ENCODE measurements at regions not wholly inside any gene's neighbourhood (a gene's known extent, or its start where the extent isn't known, plus 50 kb on each side); places are given as distances from the start of the nearest gene placed in this dataset.
"Not testable (repeated sequence)": the region's sequence is repeated elsewhere in the genome, so short reads cannot be mapped to it uniquely, and the experiment has no call there.

GRCh38 chr18:47728921-47729320 lies 201.5 kb downstream of the SMAD2 start:
- no peak for DNase-seq (ENCODE audit: low read depth)

GRCh38 chr18:47727409-47727808 lies 203.1 kb downstream of the SMAD2 start:
- DNase-seq (ENCODE audit: low read depth): no peak

- no peak for DNase-seq (ENCODE audit: low read depth)
These were observed 203.9 kb downstream of the SMAD2 start for GRCh38 chr18:47726550-47726949.

- DNase-seq (ENCODE audit: low read depth): no peak
These were observed 204.8 kb downstream of the SMAD2 start for GRCh38 chr18:47725656-47726055.

- no peak for DNase-seq (ENCODE audit: low read depth)
These were observed 206.1 kb downstream of the SMAD2 start for GRCh38 chr18:47724186-47724975.

- no peak for DNase-seq (ENCODE audit: low read depth)
These were observed 208.6 kb downstream of the SMAD2 start for GRCh38 chr18:47721876-47722275.

GRCh38 chr18:47720741-47721140 lies 209.7 kb downstream of the SMAD2 start:
- DNase-seq (ENCODE audit: low read depth): no peak

- no peak for DNase-seq (ENCODE audit: low read depth)
These were observed 211.2 kb downstream of the SMAD2 start for GRCh38 chr18:47719096-47719780.

- no peak for DNase-seq (ENCODE audit: low read depth)
These were observed 211.8 kb downstream of the SMAD2 start for GRCh38 chr18:47718646-47719045.

GRCh38 chr18:47717257-47717656 lies 213.2 kb downstream of the SMAD2 start:
- DNase-seq (ENCODE audit: low read depth): no peak

- DNase-seq (ENCODE audit: low read depth): no peak
These were observed 213.8 kb downstream of the SMAD2 start for GRCh38 chr18:47716632-47717185.

GRCh38 chr18:47710451-47710850 lies 220.0 kb downstream of the SMAD2 start:
- DNase-seq (ENCODE audit: low read depth): no peak

- no peak for DNase-seq (ENCODE audit: low read depth)
These were observed 220.9 kb downstream of the SMAD2 start for GRCh38 chr18:47709556-47709955.

GRCh38 chr18:47708206-47708605 lies 222.3 kb downstream of the SMAD2 start:
- no peak for DNase-seq (ENCODE audit: low read depth)

GRCh38 chr18:47701134-47701533 lies 229.3 kb downstream of the SMAD2 start:
- no peak for DNase-seq (ENCODE audit: low read depth)

GRCh38 chr18:47696870-47697269 lies 233.6 kb downstream of the SMAD2 start:
- DNase-seq (ENCODE audit: low read depth): no peak

- no peak for DNase-seq (ENCODE audit: low read depth)
These were observed 238.8 kb downstream of the SMAD2 start for GRCh38 chr18:47691611-47692010.

- not testable (repeated sequence) for DNase-seq (ENCODE audit: low read depth)
These were observed 239.7 kb downstream of the SMAD2 start for GRCh38 chr18:47690778-47691177.

GRCh38 chr18:47689371-47689770 lies 241.1 kb downstream of the SMAD2 start:
- DNase-seq (ENCODE audit: low read depth): no peak

- DNase-seq (ENCODE audit: low read depth): no peak
These were observed 243.7 kb downstream of the SMAD2 start for GRCh38 chr18:47686806-47687205.

GRCh38 chr18:47683774-47684173 lies 246.7 kb downstream of the SMAD2 start:
- no peak for DNase-seq (ENCODE audit: low read depth)

- no peak for DNase-seq (ENCODE audit: low read depth)
These were observed 247.6 kb downstream of the SMAD2 start for GRCh38 chr18:47682876-47683275.

- DNase-seq (ENCODE audit: low read depth): no peak
These were observed 250.0 kb downstream of the SMAD2 start for GRCh38 chr18:47680488-47680887.
